ENCODE measurements at regions not wholly inside any gene's neighbourhood (a gene's known extent, or its start where the extent isn't known, plus 50 kb on each side); places are given as distances from the start of the nearest gene placed in this dataset.
"Not testable (repeated sequence)": the region's sequence is repeated elsewhere in the genome, so short reads cannot be mapped to it uniquely, and the experiment has no call there.

- DNase-seq (ENCODE audit: low read depth): no peak
- H3K4me3 ChIP-seq (ENCODE audit: low read length): no peak overlapping the region
- no peak for TF ChIP-seq CTCF (conservative IDR thresholded peaks at IDR 0.05; ENCODE audit: low read depth, low read length)
Observed at GRCh38 chr4:1549638-1550035, 134.5 kb downstream of the FAM53A start.

- TF ChIP-seq CTCF (conservative IDR thresholded peaks at IDR 0.05; ENCODE audit: low read depth, low read length): peak; percentile 81
- not testable (repeated sequence) for DNase-seq (ENCODE audit: low read depth); H3K4me3 ChIP-seq (ENCODE audit: low read length)
Observed at GRCh38 chr4:1548827-1549637, 135.1 kb downstream of the FAM53A start.

- no peak for DNase-seq (ENCODE audit: low read depth)
- no peak for TF ChIP-seq CTCF (conservative IDR thresholded peaks at IDR 0.05; ENCODE audit: low read depth, low read length)
- H3K4me3 ChIP-seq (ENCODE audit: low read length): no peak overlapping the region
Observed at GRCh38 chr4:1547856-1548826, 136.0 kb downstream of the FAM53A start.

- DNase-seq (ENCODE audit: low read depth): no peak
- no peak for TF ChIP-seq CTCF (conservative IDR thresholded peaks at IDR 0.05; ENCODE audit: low read depth, low read length)
- no peak overlapping the region for H3K4me3 ChIP-seq (ENCODE audit: low read length)
Observed at GRCh38 chr4:1547131-1547855, 136.8 kb downstream of the FAM53A start.

GRCh38 chr4:1544861-1545281 is 138.6 kb upstream of the NKX1-1 start:
- no peak for DNase-seq (ENCODE audit: low read depth)
- no peak for TF ChIP-seq CTCF (conservative IDR thresholded peaks at IDR 0.05; ENCODE audit: low read depth, low read length)
- no peak overlapping the region for H3K4me3 ChIP-seq (ENCODE audit: low read length)

GRCh38 chr4:1544435-1544834 is 138.2 kb upstream of the NKX1-1 start:
- H3K4me3 ChIP-seq (ENCODE audit: low read length): not testable (repeated sequence)

GRCh38 chr4:1543976-1544375 is 137.7 kb upstream of the NKX1-1 start:
- no peak overlapping the region for H3K4me3 ChIP-seq (ENCODE audit: low read length)
- TF ChIP-seq CTCF (conservative IDR thresholded peaks at IDR 0.05; ENCODE audit: low read depth, low read length): no peak
- no peak for DNase-seq (ENCODE audit: low read depth)

More at GRCh38 chr4:1544435-1544834, 138.2 kb upstream of the NKX1-1 start:
- DNase-seq (ENCODE audit: low read depth): not testable (repeated sequence)
